Vagina (tissue), 2 donors: ENCODE measurements at regions not wholly inside any gene's neighbourhood (a gene's known extent, or its start where the extent isn't known, plus 50 kb on each side); places are given as distances from the start of the nearest gene placed in this dataset.

Source experiments
- CTCF ChIP-seq, 3 experiments: fragments of 450-650 bp in 2 of 3; fragments of 200-600 bp in 1 of 3; sonication (generic) in 1 of 3; IDR thresholded peaks; one replicate each; pipeline ENCODE4 v1.5.1; 2017 to 2019; ENCODE audit warnings: antibody characterized with exemption in 3 of 3, mild to moderate bottlenecking in 2 of 3, moderate library complexity in 2 of 3
- POLR2A ChIP-seq, 2 donors: fragments of 450-650 bp; IDR thresholded peaks; one replicate each; pipeline ENCODE4 v1.6.1; 2017; ENCODE audit warnings: antibody characterized with exemption in 2 of 2, mild to moderate bottlenecking in 2 of 2, moderate library complexity in 2 of 2

DNA sequence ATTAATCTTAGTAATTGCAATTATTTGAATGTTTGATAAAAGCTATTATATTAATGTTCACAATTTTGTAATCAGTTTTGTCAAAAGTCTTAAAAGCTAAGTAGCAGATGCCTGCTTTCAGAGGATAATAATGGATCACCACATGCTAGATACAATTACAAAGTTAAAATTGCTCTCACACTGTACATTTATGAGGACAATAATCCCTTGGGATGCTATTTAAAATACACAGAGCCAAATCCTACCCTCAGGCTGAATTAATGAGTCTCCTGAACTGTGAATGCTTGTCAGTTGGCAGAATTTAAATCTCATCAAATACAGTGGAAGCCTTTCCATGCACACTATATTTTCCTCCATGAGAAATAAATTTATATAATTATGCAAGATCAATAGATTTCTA is 153.3 kb upstream of the SYNCRIP start:
- TF ChIP-seq CTCF (IDR thresholded peaks at IDR 0.05) (no peak), POLR2A (IDR thresholded peaks at IDR 0.05) (no peak)
